Keratinocyte (primary cell): ENCODE measurements at regions not wholly inside any gene's neighbourhood (a gene's known extent, or its start where the extent isn't known, plus 50 kb on each side); places are given as distances from the start of the nearest gene placed in this dataset.

ENCODE experiments used
- DNase-seq: peaks from one replicate; pipeline ENCODE4 v3.0.0-alpha.2; 2011; ENCODE audit warnings: low read depth, missing footprints, low spot score
- FAIRE-seq: peaks from 2 replicates; lab custom pipeline; 2011; peaks lifted over from hg19 to GRCh38; lab: Jason Lieb, UNC
- H2AFZ ChIP-seq: 2 replicates; pipeline ENCODE4 v1.6.0; 2012; ENCODE audit warnings: low read length, control low read depth, inconsistent platforms; ENCODE audit not compliant: control insufficient read depth
- H3K27ac ChIP-seq: 2 replicates; pipeline ENCODE4 v1.5.1; 2011; ENCODE audit warnings: low read length; ENCODE audit not compliant: control insufficient read depth, insufficient read depth
- H3K27me3 ChIP-seq: 3 replicates; pipeline ENCODE4 v1.6.0; 2011; ENCODE audit warnings: low read length; ENCODE audit not compliant: control insufficient read depth, insufficient read depth; ENCODE audit errors: extremely low read depth
- H3K36me3 ChIP-seq, 2 experiments: 2 replicates in 1 of 2; 3 replicates in 1 of 2; pipeline ENCODE4 v1.5.1; 2011; ENCODE audit warnings: low read length in 2 of 2, mild to moderate bottlenecking in 1 of 2; ENCODE audit not compliant: control insufficient read depth in 2 of 2, insufficient read depth in 2 of 2; ENCODE audit errors: extremely low read depth in 1 of 2
- H3K4me1 ChIP-seq: 3 replicates; pipeline ENCODE4 v1.5.1; 2011; ENCODE audit warnings: low read length; ENCODE audit not compliant: control insufficient read depth, insufficient read depth; ENCODE audit errors: extremely low read depth
- H3K4me2 ChIP-seq: 3 replicates; pipeline ENCODE4 v1.6.0; 2011; ENCODE audit warnings: low read depth, low read length; ENCODE audit not compliant: control insufficient read depth, insufficient read depth; ENCODE audit errors: extremely low read depth
- H3K4me3 ChIP-seq, 3 experiments: fragments of 200-600 bp in 1 of 3; sonication (generic) in 1 of 3; 2 replicates in 2 of 3; 3 replicates in 1 of 3; pipeline ENCODE4 v1.5.1; 2011 to 2016; ENCODE audit warnings: low read length in 3 of 3, mild to moderate bottlenecking in 3 of 3, control low read depth in 2 of 3, inconsistent platforms in 1 of 3, low read depth in 1 of 3, mixed read lengths in 1 of 3, mixed run types in 1 of 3, moderate library complexity in 1 of 3; ENCODE audit not compliant: control insufficient read depth in 2 of 3, insufficient read depth in 2 of 3; ENCODE audit errors: extremely low read depth in 1 of 3
- H3K79me2 ChIP-seq: 2 replicates; pipeline ENCODE4 v1.6.0; 2012; ENCODE audit warnings: low read length; ENCODE audit not compliant: control insufficient read depth, insufficient read depth
- H3K9ac ChIP-seq: 3 replicates; pipeline ENCODE4 v1.6.0; 2011; ENCODE audit warnings: low read length; ENCODE audit not compliant: control insufficient read depth, insufficient read depth; ENCODE audit errors: extremely low read depth
- H3K9me1 ChIP-seq: 3 replicates; pipeline ENCODE4 v1.6.0; 2011; ENCODE audit warnings: low read length; ENCODE audit not compliant: control insufficient read depth, insufficient read depth; ENCODE audit errors: extremely low read depth
- H3K9me3 ChIP-seq: 2 replicates; pipeline ENCODE4 v1.5.1; 2012; ENCODE audit warnings: low read depth, low read length; ENCODE audit not compliant: control insufficient read depth
- H4K20me1 ChIP-seq: 3 replicates; pipeline ENCODE4 v1.6.0; 2011; ENCODE audit warnings: low read length; ENCODE audit not compliant: control insufficient read depth, insufficient read depth; ENCODE audit errors: extremely low read depth
- EZH2 ChIP-seq: IDR thresholded peaks from one replicate; pipeline ENCODE4 v1.6.1; 2012; ENCODE audit warnings: inconsistent platforms, mild to moderate bottlenecking, low read length, moderate library complexity
- dilution Hi-C: fragments of 300-500 bp; cut with MboI; formaldehyde crosslinking; loops from one replicate; pipeline ENCODE4 v1.7.0; 2020; ENCODE audit warnings: low sequenced_read_pairs; ENCODE audit not compliant: extremely low pct_ligation_motif_present
- TF ChIP-seq, protein P1 (sequence below), 3 experiments: IDR thresholded peaks in 1 of 3; conservative IDR thresholded peaks in 1 of 3; optimal IDR thresholded peaks in 1 of 3; 2 replicates in 2 of 3; 3 replicates in 1 of 3; pipeline versions ENCODE3 to v1.5.1; 2011; ENCODE audit warnings: low read length in 3 of 3, mild to moderate bottlenecking in 3 of 3, moderate library complexity in 2 of 3, control low read depth in 1 of 3, inconsistent platforms in 1 of 3; ENCODE audit not compliant: insufficient read depth in 2 of 3; ENCODE audit errors: extremely low read depth in 1 of 3

DNA sequence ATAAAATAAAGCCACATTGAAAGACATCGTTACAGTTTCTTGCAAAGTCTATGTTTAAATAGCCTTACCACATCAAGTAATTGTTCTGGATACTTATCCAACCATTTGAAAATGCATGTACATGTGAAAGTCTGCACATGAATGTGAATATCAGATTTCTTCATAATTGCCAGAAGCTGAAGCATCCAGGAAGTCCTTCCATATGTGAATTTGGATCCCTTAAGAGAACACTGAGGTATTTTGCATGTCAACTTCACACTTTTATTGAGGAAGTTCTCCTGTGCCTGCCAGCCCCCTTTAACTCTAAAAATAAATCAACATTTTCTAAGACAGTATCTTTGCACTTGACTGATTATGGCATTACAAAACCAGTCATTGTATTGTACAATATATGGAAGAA is 1103.5 kb upstream of the ADGRL3 start:
- no peak overlapping the region for H3K4me3 ChIP-seq
- TF ChIP-seq, protein P1, sequence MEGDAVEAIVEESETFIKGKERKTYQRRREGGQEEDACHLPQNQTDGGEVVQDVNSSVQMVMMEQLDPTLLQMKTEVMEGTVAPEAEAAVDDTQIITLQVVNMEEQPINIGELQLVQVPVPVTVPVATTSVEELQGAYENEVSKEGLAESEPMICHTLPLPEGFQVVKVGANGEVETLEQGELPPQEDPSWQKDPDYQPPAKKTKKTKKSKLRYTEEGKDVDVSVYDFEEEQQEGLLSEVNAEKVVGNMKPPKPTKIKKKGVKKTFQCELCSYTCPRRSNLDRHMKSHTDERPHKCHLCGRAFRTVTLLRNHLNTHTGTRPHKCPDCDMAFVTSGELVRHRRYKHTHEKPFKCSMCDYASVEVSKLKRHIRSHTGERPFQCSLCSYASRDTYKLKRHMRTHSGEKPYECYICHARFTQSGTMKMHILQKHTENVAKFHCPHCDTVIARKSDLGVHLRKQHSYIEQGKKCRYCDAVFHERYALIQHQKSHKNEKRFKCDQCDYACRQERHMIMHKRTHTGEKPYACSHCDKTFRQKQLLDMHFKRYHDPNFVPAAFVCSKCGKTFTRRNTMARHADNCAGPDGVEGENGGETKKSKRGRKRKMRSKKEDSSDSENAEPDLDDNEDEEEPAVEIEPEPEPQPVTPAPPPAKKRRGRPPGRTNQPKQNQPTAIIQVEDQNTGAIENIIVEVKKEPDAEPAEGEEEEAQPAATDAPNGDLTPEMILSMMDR (optimal IDR thresholded peaks at IDR 0.05 in 1 of 3, IDR thresholded peaks at IDR 0.05 in 1 of 3, conservative IDR thresholded peaks at IDR 0.05 in 1 of 3; ENCODE audit: extremely low read depth in 1 of 3, insufficient read depth in 2 of 3, low read length in 3 of 3): no peak
- DNase-seq (no peak), FAIRE-seq (no peak)
- no peak overlapping the region for H2AFZ ChIP-seq
- dilution Hi-C loops: no loop called here
- no peaks in the 10 kb centered on the region for H3K4me1 ChIP-seq
- H3K9me3 ChIP-seq: no peaks in the 10 kb centered on the region
- no peaks in the 10 kb centered on the region for H3K27me3 ChIP-seq
- H3K27ac ChIP-seq: no peak overlapping the region
- H4K20me1 ChIP-seq: no peaks in the 10 kb centered on the region
- H3K79me2 ChIP-seq: no peaks in the 10 kb centered on the region
- H3K4me2 ChIP-seq: no peak overlapping the region
- H3K9ac ChIP-seq: no peak overlapping the region
- no peaks in the 10 kb centered on the region for H3K36me3 ChIP-seq
- H3K9me1 ChIP-seq: no peaks in the 10 kb centered on the region

DNA sequence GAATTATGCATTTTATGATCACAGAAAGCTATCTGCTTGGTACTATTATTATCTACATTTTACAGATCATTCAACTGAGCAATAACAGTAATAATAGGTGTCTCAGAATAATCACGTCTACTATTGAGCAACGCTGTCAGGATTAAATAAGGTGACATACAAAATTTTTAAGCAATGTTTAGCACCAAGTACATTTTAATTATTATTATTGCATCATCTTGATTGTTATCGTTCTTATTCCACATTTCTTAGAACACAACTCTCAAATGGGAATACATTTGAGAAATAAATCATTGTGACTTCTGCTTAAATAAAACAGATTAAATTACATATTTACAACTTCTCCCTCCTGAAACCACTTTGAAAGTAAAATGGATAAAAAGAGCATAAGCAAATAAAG is 1083.5 kb upstream of the ADGRL3 start:
- H3K9ac ChIP-seq: no peak overlapping the region
- H2AFZ ChIP-seq: no peak overlapping the region
- no peaks in the 10 kb centered on the region for H3K27me3 ChIP-seq
- H3K9me3 ChIP-seq: no peaks in the 10 kb centered on the region
- H3K9me1 ChIP-seq: no peaks in the 10 kb centered on the region
- no peaks in the 10 kb centered on the region for H3K36me3 ChIP-seq
- dilution Hi-C loops: no loop called here
- no peaks in the 10 kb centered on the region for H3K4me1 ChIP-seq
- no peak overlapping the region for H3K4me3 ChIP-seq
- FAIRE-seq (no peak), DNase-seq (no peak)
- no peak overlapping the region for H3K4me2 ChIP-seq
- no peaks in the 10 kb centered on the region for H3K79me2 ChIP-seq
- H4K20me1 ChIP-seq: no peaks in the 10 kb centered on the region
- no peak for TF ChIP-seq EZH2
- TF ChIP-seq, protein P1 (optimal IDR thresholded peaks at IDR 0.05 in 1 of 3, IDR thresholded peaks at IDR 0.05 in 1 of 3, conservative IDR thresholded peaks at IDR 0.05 in 1 of 3; ENCODE audit: extremely low read depth in 1 of 3, insufficient read depth in 2 of 3, low read length in 3 of 3): no peak
- no peak overlapping the region for H3K27ac ChIP-seq
